Stimulated activated CD4-positive, alpha-beta T cell treated with anti-CD3 and anti-CD28 coated beads, Interleukin-4, amount 100 ng/mL, for 48 hours (primary cell): ENCODE measurements at regions not wholly inside any gene's neighbourhood (a gene's known extent, or its start where the extent isn't known, plus 50 kb on each side); places are given as distances from the start of the nearest gene placed in this dataset.
A peak's percentile ranks its signal among the peaks of the same experiment; 100 is the strongest.

ENCODE experiments used
- DNase-seq, 2 donors: peaks; one replicate each; pipeline ENCODE4 v3.0.0-alpha.2; 2020; ENCODE audit warnings: low read depth in 2 of 2

- no peak for DNase-seq
These were observed 341.8 kb downstream of the MAN2A1 start for GRCh38 chr5:110031402-110032140.

- DNase-seq: no peak
These were observed 342.6 kb downstream of the MAN2A1 start for GRCh38 chr5:110032376-110032775.

GRCh38 chr5:110034056-110034600 is 344.4 kb downstream of the MAN2A1 start:
- DNase-seq: no peak

DNA sequence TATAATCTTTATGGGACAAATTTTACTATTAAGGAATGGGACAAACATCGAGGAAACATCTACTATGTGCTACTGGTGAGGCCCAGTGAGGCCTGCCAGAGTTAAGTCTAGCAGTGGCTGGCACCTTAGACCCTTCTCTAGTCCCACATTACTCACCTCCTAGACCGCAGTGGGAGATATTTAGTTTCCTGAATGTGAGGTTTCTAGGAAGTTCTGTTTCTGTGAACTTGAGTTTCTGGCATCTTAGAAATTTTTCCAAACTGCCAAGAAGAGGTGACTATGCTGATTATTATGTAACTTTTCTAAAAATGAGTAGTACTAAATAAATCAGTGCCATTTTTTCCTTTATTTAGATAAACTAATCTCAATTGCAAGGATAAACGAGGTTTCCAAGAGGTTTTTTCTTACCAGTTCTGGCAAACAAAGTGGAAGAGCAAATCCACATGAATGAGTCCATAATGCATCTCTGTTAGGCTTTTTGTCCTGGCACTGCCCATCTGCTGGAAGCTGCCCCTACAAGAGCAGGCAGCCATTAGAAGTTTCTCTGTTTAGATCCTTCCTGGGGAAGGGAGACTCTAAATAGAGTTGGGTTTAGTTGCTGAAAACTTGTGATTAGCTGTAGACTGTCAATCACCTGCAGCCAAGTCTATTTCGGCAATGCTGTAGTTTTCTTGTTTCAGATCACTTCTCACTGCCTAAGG is 348.7 kb downstream of the MAN2A1 start:
- DNase-seq: no peak

DNA sequence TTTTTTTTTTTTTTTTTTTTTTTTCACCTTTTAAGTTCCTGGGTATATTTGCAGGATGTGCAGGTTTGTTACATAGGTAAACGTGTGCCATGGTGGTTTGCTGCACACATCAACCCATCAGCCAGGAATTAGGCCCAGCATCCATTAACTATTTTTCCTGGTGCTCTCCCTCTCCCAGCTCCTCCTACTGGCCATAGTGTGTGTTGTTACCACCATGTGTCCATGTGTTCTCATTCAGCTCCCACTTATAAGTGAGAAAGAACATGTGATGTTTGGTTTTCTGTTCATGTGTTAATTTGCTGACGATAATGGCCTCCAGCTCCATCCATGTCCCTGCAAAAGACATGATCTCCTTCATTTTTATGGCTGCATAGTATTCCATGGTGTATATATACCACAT is 350.5 kb downstream of the MAN2A1 start:
- DNase-seq: no peak

- no peak for DNase-seq
These were observed 353.3 kb downstream of the MAN2A1 start for GRCh38 chr5:110043025-110043424.

- DNase-seq: no peak
These were observed 355.4 kb downstream of the MAN2A1 start for GRCh38 chr5:110045158-110045557.

GRCh38 chr5:110048491-110048890 is 358.8 kb downstream of the MAN2A1 start:
- DNase-seq: no peak

DNA sequence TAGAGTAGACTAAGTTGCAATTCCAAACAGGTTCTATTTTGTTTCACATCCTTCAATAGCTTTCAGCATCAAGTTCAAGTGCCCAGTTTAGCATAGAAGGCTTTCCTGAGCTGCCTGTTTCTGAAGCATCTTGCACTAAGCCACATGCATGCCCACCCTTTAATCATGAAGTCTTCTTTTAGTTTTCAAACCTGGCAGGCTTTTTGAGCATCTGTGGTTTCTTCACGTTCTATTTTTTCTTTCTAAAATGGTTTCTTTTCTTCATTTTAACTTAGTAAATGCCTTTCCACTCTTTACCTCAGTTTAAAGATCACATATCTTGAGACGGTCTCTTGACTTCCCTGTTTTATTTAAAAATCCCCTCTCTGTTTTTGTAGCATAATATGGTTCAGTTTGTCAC is 360.1 kb downstream of the MAN2A1 start:
- DNase-seq: no peak

GRCh38 chr5:110050640-110051345 is 361.1 kb downstream of the MAN2A1 start:
- no peak for DNase-seq

DNA sequence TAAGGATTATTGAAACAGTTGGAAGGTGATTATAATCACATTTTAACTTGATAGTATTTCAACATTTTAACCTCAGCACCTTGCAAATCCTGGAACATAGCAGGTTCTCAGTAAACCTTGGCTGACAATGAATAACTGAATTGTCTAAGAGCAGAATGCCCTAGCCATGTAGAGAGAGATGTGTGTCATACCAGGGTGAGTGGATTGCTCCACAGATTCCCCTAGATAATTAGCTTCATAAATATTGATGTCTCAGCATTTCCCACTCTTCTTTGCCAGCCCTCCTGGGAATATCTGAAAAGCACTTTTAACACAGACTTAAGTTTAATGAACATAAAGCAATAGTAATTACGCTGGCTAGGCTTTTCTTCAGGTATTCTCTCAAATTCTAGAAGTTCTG is 363.5 kb downstream of the MAN2A1 start:
- no peak for DNase-seq

DNA sequence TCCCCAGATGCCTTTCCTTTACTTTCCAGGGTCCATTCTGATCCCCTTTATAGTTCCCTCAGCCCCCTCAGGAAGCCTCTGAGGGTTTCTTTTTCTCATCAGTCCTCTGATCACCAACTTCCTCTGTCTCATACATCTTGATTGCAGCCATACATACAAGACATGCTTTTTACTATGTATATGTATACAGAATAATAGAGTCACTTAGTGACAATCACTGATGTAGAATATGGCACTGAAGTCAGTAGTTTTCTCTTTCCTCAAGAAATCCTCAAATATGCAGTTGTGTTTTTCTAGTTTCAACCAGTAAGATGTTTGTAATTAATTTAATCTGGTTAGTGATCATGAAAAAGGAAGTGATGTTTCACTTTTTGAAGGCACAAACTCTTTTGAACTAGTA is 364.1 kb downstream of the MAN2A1 start:
- DNase-seq: no peak

DNA sequence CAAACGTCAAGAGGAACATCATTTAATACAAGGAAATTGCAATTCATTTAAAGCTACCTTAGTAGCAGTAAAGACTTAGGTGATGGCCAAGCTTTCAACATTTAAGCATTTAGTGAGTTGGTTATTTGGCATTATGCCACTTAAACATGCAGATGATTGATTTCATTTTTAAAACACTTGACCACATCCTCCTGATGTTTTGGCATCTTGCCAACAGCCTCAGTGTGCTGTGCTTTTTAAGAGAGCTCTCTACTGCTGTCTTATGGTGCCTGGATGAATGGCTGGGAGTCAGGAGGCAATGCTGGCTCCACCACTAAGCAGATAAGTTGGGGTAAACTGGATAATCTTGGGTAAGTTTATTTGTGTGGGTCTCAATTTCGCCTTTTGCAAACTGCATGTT is 364.5 kb downstream of the MAN2A1 start:
- peak; percentile 37 to 44 for DNase-seq

DNA sequence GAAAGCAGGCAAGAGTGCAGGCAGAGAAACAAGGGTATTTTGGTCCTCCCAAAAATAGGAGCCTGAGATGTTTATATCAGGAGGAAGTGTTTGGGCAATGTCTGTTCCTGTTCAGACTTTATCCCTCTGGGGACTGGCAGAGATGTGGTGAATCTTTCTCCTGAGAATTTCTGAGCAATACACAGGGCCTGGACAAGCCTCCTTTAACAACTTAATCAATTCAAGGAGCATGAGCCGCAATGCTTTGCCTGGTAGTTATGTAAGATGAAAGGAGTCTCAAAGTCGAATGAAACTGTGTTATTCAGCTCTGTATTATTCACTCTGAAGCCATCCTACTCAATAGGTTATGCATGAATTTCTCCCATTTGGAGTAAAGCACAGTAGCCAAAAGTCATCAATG is 365.6 kb downstream of the MAN2A1 start:
- no peak for DNase-seq

DNA sequence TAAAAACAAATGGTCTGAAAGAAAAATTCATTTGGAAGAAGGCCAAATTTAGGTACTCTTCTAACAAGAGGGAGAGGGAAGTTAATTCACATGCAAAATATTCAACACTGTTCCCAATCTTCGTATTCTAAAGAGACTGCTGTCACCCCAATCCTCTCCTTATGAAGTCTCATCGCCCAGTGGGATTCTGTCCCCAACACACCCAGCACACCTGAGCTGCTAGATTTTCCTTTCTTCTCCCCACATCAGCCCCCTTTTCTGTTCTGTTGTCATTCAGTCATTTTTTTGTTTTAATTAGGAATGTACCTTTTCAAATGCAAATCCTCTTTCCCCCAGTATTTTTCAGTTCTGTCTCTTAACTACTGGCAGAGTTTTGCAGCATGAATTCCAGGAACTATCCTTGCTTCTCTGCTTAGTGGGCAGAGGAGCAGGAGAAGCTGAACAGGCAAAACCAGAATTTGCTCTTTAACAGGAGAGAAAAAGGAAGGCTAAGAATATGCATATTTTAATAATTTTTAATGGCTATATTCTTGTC is 366.9 kb downstream of the MAN2A1 start:
- DNase-seq: no peak

DNA sequence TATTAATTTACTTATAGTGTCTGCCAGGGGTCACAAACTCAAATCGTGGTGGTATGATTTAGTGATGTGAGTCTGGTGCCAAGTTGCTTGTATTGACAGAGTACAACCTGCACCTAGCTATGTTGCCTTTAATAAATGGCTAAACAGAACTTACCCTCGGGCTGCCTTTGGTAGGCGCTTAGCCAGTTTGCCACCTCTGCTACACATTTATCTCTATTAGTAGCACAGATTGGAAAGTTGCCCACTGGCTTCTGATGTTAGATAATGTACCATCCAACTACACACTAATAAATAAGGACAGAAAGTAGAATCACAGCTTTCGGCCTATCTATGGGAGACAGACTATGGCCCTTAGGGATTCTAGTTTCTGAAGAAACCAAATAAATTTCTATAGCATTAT is 368.4 kb downstream of the MAN2A1 start:
- no peak for DNase-seq

- no peak for DNase-seq
These were observed 372.5 kb downstream of the MAN2A1 start for GRCh38 chr5:110062246-110062645.

- no peak for DNase-seq
These were observed 374.2 kb downstream of the MAN2A1 start for GRCh38 chr5:110063640-110064602.

GRCh38 chr5:110064603-110065268 is 375.0 kb downstream of the MAN2A1 start:
- no peak for DNase-seq

DNA sequence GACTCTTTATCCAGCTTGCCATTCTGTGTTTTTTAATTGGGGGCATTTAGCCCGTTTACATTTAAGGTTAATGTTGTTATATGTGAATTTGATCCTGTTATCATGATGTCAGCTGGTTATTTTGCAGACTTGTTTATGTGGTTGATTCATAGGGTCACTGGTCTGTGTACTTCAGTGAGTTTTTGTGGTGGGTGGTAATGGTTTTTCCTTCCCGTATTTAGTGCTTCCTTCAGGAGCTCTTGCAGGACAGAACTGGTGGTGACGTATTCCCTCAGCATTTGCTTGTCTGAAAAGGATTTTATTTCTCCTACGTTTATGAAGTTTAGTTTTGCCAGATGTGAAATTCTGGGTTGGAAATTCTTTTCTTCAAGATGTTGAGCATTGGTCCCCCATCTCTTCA is 381.1 kb downstream of the MAN2A1 start:
- no peak for DNase-seq

DNA sequence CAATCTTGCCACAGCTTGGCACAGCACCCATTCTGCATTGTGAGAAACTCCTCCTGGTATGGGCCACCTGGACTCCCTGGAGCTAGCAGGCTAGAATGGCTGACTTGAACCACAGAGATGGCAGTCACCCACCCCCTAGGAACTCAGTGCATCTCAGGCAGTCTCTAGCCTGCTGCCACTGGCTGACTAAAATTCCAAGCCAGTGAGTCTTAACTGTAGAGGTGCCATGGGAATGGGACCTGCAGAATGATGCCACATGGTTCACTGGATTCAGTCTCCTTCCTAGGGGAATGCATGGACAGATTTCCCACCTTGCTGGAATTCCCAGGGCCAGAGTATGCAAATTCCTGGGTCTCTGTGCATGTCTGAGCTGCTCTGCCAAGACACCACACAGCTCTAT is 382.9 kb downstream of the MAN2A1 start:
- no peak for DNase-seq
